ENCODE measurements at regions not wholly inside any gene's neighbourhood (a gene's known extent, or its start where the extent isn't known, plus 50 kb on each side); places are given as distances from the start of the nearest gene placed in this dataset.
A peak's percentile ranks its signal among the peaks of the same experiment; 100 is the strongest.

GRCh38 chr2:3113122-3113521 is 264.5 kb downstream of the EIPR1 start:
- no peak for TF ChIP-seq CHD1 (IDR thresholded peaks at IDR 0.05; ENCODE audit: low read depth, low read length)
- TF ChIP-seq SP2 (IDR thresholded peaks at IDR 0.05; ENCODE audit: low read length): no peak
- TF ChIP-seq CTBP2 (IDR thresholded peaks at IDR 0.05; ENCODE audit: borderline replicate concordance, insufficient read depth, insufficient read length, low read length): no peak
- TF ChIP-seq MAX (IDR thresholded peaks at IDR 0.05): no peak
- Histone ChIP-seq H3K79me2 (ENCODE audit: control insufficient read depth in 1 of 2, insufficient read depth in 2 of 2, low read length in 2 of 2) (peaks cover 0 to 9% of the 10 kb centered on the region in 2 experiments; a peak in 2 of 4 replicates), H2AK5ac (ENCODE audit: low read depth, low read length) (no peak overlapping the region), H3K79me1 (ENCODE audit: low read depth, low read length) (no peaks in the 10 kb centered on the region), H4K20me1 (replicated peaks in 1 of 2; ENCODE audit: control insufficient read depth in 1 of 2, insufficient read depth in 2 of 2, low read length in 2 of 2) (peaks cover 0 to 9% of the 10 kb centered on the region in 2 experiments), H2BK5ac (ENCODE audit: low read depth, low read length) (no peak overlapping the region), H4K5ac (ENCODE audit: insufficient read length, low read depth, low read length) (no peak overlapping the region), H2AFZ (ENCODE audit: low read length) (no peak overlapping the region), H2BK12ac (ENCODE audit: low read depth, low read length) (no peak overlapping the region), H3K4me2 (ENCODE audit: insufficient read depth in 1 of 2, low read depth in 2 of 2, low read length in 2 of 2) (no peak overlapping the region), H2BK120ac (replicated peaks; ENCODE audit: low read depth, low read length) (no peak overlapping the region), H3K14ac (ENCODE audit: insufficient read length) (no peak overlapping the region), H3K56ac (replicated peaks; ENCODE audit: insufficient read length, low read depth, low read length) (no peak overlapping the region), H3K4ac (replicated peaks; ENCODE audit: insufficient read length, low read depth, low read length) (no peak overlapping the region), H3K9ac (replicated peaks in 1 of 4; ENCODE audit: extremely low read depth in 1 of 4, low read depth in 3 of 4, low read length in 3 of 4) (no peak overlapping the region), H3K27ac (ENCODE audit: low read depth, low read length) (no peak overlapping the region), H2BK15ac (ENCODE audit: low read length) (no peak overlapping the region), H3K4me1 (replicated peaks in 1 of 4; ENCODE audit: control insufficient read depth in 3 of 4, insufficient read depth in 4 of 4, low read length in 3 of 4) (peaks cover 0 to 3% (median 1%) of the 10 kb centered on the region in 4 experiments; a peak in 2 of 7 replicates), H3K4me3 (ENCODE audit: extremely low read depth in 1 of 4, insufficient read depth in 2 of 4, low read depth in 3 of 4, low read length in 4 of 4) (no peak overlapping the region), H3K23me2 (ENCODE audit: low read depth, low read length) (no peaks in the 10 kb centered on the region; the same call in 1 of the 2 replicates), H3K23ac (ENCODE audit: insufficient read length) (no peak overlapping the region), H2BK20ac (ENCODE audit: low read length) (no peak overlapping the region), H3K27me3 (replicated peaks in 1 of 4; ENCODE audit: control insufficient read depth in 3 of 4, extremely low read depth in 1 of 4, insufficient read depth in 3 of 4, low read length in 3 of 4) (no peaks in the 10 kb centered on the region), H3K9me3 (ENCODE audit: insufficient read depth in 2 of 2, low read depth in 1 of 2, low read length in 1 of 2) (peaks cover 0 to 9% of the 10 kb centered on the region in 2 experiments; a peak in 2 of 4 replicates), H4K8ac (ENCODE audit: extremely low read depth, insufficient read depth, low read length) (no peak overlapping the region), H4K91ac (replicated peaks; ENCODE audit: insufficient read length, low read length) (no peak overlapping the region), H3K36me3 (ENCODE audit: control insufficient read depth in 2 of 4, insufficient read depth in 4 of 4, low read length in 3 of 4) (peaks cover 0 to 6% (median 0%) of the 10 kb centered on the region in 4 experiments; a peak in 1 of 8 replicates), H3K18ac (ENCODE audit: extremely low read depth, low read length) (no peak overlapping the region)
- DNase-seq (ENCODE audit: low read depth in 1 of 2, low spot score in 2 of 2) (peak in 1 of 2 experiments; percentile 14), FAIRE-seq (no peak)
- WGBS, 2 experiments (ENCODE audit: extremely low coverage in 1 of 2, insufficient coverage in 1 of 2, insufficient read length in 1 of 2, insufficient replicate concordance in 2 of 2, low coverage in 1 of 2, low lambda C conversion rate in 2 of 2, missing lambda C conversion rate in 1 of 2): 88% methylated on average over 10 of the region's 10 CpGs; no CpG with 5 or more reads in 1 of the 2 experiments
- ChIA-PET POLR2A (ENCODE audit: partially characterized antibody) (no interaction called here), CTCF (ENCODE audit: partially characterized antibody) (no interaction called here)

All from H1 (cell line).